Caco-2 (cell line): ENCODE measurements at regions not wholly inside any gene's neighbourhood (a gene's known extent, or its start where the extent isn't known, plus 50 kb on each side); places are given as distances from the start of the nearest gene placed in this dataset.

Source experiments
- BruUV-seq: library from RNA; stranded (reverse); fragments of 400-500 nt; replicated peaks from 2 replicates; lab custom pipeline; 2021; lab: Mats Ljungman, UMichigan
- CTCF ChIA-PET: fragments of 300-600 bp; sonication (Branson Sonifier 250); formaldehyde crosslinking; loops from one replicate; lab custom pipeline; 2022; ENCODE audit warnings: antibody characterized with exemption; lab: Charles Lee
- POLR2A ChIA-PET: fragments of 300-600 bp; sonication (Branson Sonifier 250); formaldehyde crosslinking; loops from one replicate; lab custom pipeline; 2022; ENCODE audit warnings: antibody characterized with exemption; lab: Charles Lee
- DNase-seq, 2 experiments: peaks; one replicate each; pipeline versions ENCODE4 v3.0.0 to v3.0.0-alpha.2; 2020 to 2022
- H3K27me3 ChIP-seq: replicated peaks from 2 replicates; pipeline ENCODE4 v1.6.0; 2011; ENCODE audit warnings: low read length; ENCODE audit not compliant: control insufficient read depth, insufficient read depth
- H3K36me3 ChIP-seq: 2 replicates; pipeline ENCODE4 v1.5.1; 2011; ENCODE audit warnings: low read length; ENCODE audit not compliant: control insufficient read depth, insufficient read depth
- H3K4me1 ChIP-seq: fragments of 250-450 bp; sonication (Bioruptor Pico); 2 replicates; pipeline ENCODE4 v1.5.1; 2020; ENCODE audit warnings: mild to moderate bottlenecking
- H3K4me3 ChIP-seq: 2 replicates; pipeline ENCODE4 v1.5.1; 2011; ENCODE audit warnings: low read depth, mild to moderate bottlenecking, control low read depth, low read length
- H3K9me3 ChIP-seq: fragments of 250-450 bp; sonication (Bioruptor Pico); 2 replicates; pipeline ENCODE4 v1.5.1; 2020; ENCODE audit warnings: mild to moderate bottlenecking, moderate library complexity
- H3K27ac Mint-ChIP-seq: one replicate; pipeline ENCODE4 v1.8.0; 2022; ENCODE audit warnings: mixed read lengths; ENCODE audit not compliant: unreplicated experiment
- H3K27me3 Mint-ChIP-seq: one replicate; pipeline ENCODE4 v1.8.0; 2022; ENCODE audit warnings: mixed read lengths; ENCODE audit not compliant: insufficient read depth, unreplicated experiment
- H3K36me3 Mint-ChIP-seq: one replicate; pipeline ENCODE4 v1.8.0; 2022; ENCODE audit warnings: mild to moderate bottlenecking, mixed read lengths; ENCODE audit not compliant: insufficient read depth, unreplicated experiment
- H3K4me1 Mint-ChIP-seq: one replicate; pipeline ENCODE4 v1.8.0; 2022; ENCODE audit warnings: low read depth, mixed read lengths; ENCODE audit not compliant: unreplicated experiment
- H3K4me3 Mint-ChIP-seq: one replicate; pipeline ENCODE4 v1.8.0; 2022; ENCODE audit warnings: mild to moderate bottlenecking, moderate library complexity, mixed read lengths; ENCODE audit not compliant: unreplicated experiment
- H3K9me3 Mint-ChIP-seq: one replicate; pipeline ENCODE4 v1.8.0; 2022; ENCODE audit warnings: mixed read lengths; ENCODE audit not compliant: unreplicated experiment
- intact Hi-C: fragments of 100-400 bp; cut with micrococcal nuclease; formaldehyde crosslinking; loops from one replicate; pipeline ENCODE4 v1.10.0; 2022; ENCODE audit not compliant: unreplicated experiment
- TF ChIP-seq, protein P1 (sequence below), 2 experiments: fragments of 200-600 bp in 1 of 2; IDR thresholded peaks; 1 replicate in 1 of 2; 2 replicates in 1 of 2; pipeline versions ENCODE4 v1.5.1 to v1.8.0; 2011 to 2022; ENCODE audit warnings: antibody characterized with exemption in 1 of 2, control low read depth in 1 of 2, inconsistent platforms in 1 of 2, low read depth in 1 of 2, low read length in 1 of 2, mild to moderate bottlenecking in 1 of 2, moderate library complexity in 1 of 2; ENCODE audit not compliant: insufficient read depth in 1 of 2, severe bottlenecking in 1 of 2, unreplicated experiment in 1 of 2

DNA sequence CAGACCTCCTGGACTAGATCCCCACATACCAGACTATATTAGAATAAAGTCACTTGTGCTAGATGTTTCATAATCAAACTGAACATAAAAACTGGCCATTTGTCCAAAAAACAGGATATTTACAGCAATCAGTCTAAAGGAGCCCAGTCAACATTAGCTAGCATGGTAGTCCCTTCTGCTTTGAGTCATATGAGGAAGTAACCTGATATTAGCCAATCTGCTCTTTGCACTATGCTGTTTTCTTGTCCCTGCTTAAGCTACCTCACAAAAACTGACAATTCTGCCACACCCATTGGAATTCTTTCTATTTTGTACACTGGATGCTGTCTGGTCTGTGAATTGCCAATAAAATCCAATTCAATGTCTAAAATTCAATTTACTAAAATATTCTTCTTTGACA, 1824.2 kb downstream of the OLFM4 start:
- no peaks in the 10 kb centered on the region for H3K36me3 ChIP-seq
- BruUV-seq: no TSS peak
- H3K4me1 ChIP-seq: no peaks in the 10 kb centered on the region
- H3K36me3 Mint-ChIP-seq: no peaks in the 10 kb centered on the region
- H3K9me3 ChIP-seq: no peaks in the 10 kb centered on the region
- TF ChIP-seq, protein P1, sequence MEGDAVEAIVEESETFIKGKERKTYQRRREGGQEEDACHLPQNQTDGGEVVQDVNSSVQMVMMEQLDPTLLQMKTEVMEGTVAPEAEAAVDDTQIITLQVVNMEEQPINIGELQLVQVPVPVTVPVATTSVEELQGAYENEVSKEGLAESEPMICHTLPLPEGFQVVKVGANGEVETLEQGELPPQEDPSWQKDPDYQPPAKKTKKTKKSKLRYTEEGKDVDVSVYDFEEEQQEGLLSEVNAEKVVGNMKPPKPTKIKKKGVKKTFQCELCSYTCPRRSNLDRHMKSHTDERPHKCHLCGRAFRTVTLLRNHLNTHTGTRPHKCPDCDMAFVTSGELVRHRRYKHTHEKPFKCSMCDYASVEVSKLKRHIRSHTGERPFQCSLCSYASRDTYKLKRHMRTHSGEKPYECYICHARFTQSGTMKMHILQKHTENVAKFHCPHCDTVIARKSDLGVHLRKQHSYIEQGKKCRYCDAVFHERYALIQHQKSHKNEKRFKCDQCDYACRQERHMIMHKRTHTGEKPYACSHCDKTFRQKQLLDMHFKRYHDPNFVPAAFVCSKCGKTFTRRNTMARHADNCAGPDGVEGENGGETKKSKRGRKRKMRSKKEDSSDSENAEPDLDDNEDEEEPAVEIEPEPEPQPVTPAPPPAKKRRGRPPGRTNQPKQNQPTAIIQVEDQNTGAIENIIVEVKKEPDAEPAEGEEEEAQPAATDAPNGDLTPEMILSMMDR (IDR thresholded peaks at IDR 0.05; ENCODE audit: insufficient read depth in 1 of 2, low read depth in 1 of 2, low read length in 1 of 2, severe bottlenecking in 1 of 2, unreplicated experiment in 1 of 2): no peak
- no peak for DNase-seq
- CTCF ChIA-PET: no interaction called here
- intact Hi-C loops: no loop called here
- POLR2A ChIA-PET: no interaction called here
- no peaks in the 10 kb centered on the region for H3K4me1 Mint-ChIP-seq
- no peaks in the 10 kb centered on the region for H3K27me3 ChIP-seq
- no peak overlapping the region for H3K4me3 ChIP-seq
- H3K27ac Mint-ChIP-seq: no peak overlapping the region
- H3K4me3 Mint-ChIP-seq: no peak overlapping the region
- H3K9me3 Mint-ChIP-seq: no peaks in the 10 kb centered on the region
- H3K27me3 Mint-ChIP-seq: peaks cover 4% of the 10 kb centered on the region

DNA sequence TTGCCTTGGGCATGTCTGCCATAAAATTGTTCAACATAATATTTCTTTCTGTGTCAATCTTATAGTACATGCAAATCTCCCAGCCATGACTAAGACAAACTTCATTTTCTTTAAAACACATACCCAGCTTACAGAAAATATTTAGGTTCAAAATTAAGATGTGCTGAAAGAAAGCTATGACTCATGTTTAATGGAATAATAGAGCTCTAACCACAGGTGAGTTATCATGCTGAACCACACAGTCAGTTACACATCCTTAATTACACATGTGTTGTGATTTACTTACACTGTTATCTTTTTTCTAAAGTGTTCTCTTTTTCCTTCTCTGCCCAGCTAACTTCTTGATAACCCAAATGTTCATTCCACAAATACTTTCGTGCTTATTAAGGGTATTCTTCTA, 1831.2 kb downstream of the OLFM4 start:
- no peak for DNase-seq
- no peaks in the 10 kb centered on the region for H3K4me1 Mint-ChIP-seq
- no peaks in the 10 kb centered on the region for H3K27me3 ChIP-seq
- no peaks in the 10 kb centered on the region for H3K36me3 Mint-ChIP-seq
- no peaks in the 10 kb centered on the region for H3K9me3 ChIP-seq
- H3K27me3 Mint-ChIP-seq: peaks cover 6% of the 10 kb centered on the region
- ChIA-PET CTCF (no interaction called here), POLR2A (no interaction called here)
- TF ChIP-seq, protein P1 (IDR thresholded peaks at IDR 0.05; ENCODE audit: insufficient read depth in 1 of 2, low read depth in 1 of 2, low read length in 1 of 2, severe bottlenecking in 1 of 2, unreplicated experiment in 1 of 2): no peak
- no peaks in the 10 kb centered on the region for H3K9me3 Mint-ChIP-seq
- no TSS peak for BruUV-seq
- no peak overlapping the region for H3K4me3 Mint-ChIP-seq
- no peak overlapping the region for H3K27ac Mint-ChIP-seq
- intact Hi-C loops: no loop called here
- no peak overlapping the region for H3K4me3 ChIP-seq
- no peaks in the 10 kb centered on the region for H3K36me3 ChIP-seq
- no peaks in the 10 kb centered on the region for H3K4me1 ChIP-seq

DNA sequence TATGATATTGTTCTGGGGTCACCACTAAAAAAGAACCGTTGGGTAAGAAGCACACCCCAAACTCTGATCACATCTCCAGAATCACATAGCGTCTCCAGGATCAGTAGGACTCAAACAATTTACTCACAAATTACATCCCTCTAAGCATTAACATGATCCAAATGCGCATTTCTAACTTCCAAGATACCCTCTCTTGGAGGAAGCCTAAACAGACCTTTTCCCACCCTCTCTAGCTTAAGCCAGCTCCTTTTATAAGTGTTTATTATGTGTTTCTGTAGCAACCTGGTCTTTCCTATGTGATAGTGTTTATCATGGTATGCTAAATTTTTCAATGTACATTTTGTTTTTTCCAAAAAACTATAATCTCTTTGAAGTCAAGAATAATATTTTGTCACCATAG, 1846.5 kb downstream of the OLFM4 start:
- TF ChIP-seq, protein P1 (IDR thresholded peaks at IDR 0.05; ENCODE audit: insufficient read depth in 1 of 2, low read depth in 1 of 2, low read length in 1 of 2, severe bottlenecking in 1 of 2, unreplicated experiment in 1 of 2): no peak
- H3K27me3 Mint-ChIP-seq: no peaks in the 10 kb centered on the region
- no peak overlapping the region for H3K4me3 ChIP-seq
- no peak overlapping the region for H3K4me3 Mint-ChIP-seq
- no TSS peak for BruUV-seq
- H3K9me3 ChIP-seq: no peaks in the 10 kb centered on the region
- intact Hi-C loops: no loop called here
- no peaks in the 10 kb centered on the region for H3K36me3 Mint-ChIP-seq
- H3K9me3 Mint-ChIP-seq: no peaks in the 10 kb centered on the region
- H3K4me1 ChIP-seq: no peaks in the 10 kb centered on the region
- H3K27me3 ChIP-seq: no peaks in the 10 kb centered on the region
- ChIA-PET CTCF (no interaction called here), POLR2A (no interaction called here)
- no peak overlapping the region for H3K27ac Mint-ChIP-seq
- no peaks in the 10 kb centered on the region for H3K4me1 Mint-ChIP-seq
- no peak for DNase-seq
- no peaks in the 10 kb centered on the region for H3K36me3 ChIP-seq
